Heart right ventricle (tissue), 16 donors: ENCODE measurements at regions not wholly inside any gene's neighbourhood (a gene's known extent, or its start where the extent isn't known, plus 50 kb on each side); places are given as distances from the start of the nearest gene placed in this dataset.

Experiments
- ATAC-seq, 8 donors: fragments of 200-7000 bp; cut with Tn5 transposase; one replicate each; pipeline ENCODE4 v1.9.1; 2020; ENCODE audit warnings: mild to moderate bottlenecking in 8 of 8, moderate library complexity in 8 of 8, moderate number of reproducible peaks in 1 of 8
- DNase-seq, 2 donors: peaks; one replicate each; pipeline ENCODE4 v3.0.0-alpha.2; 2020
- H3K27ac ChIP-seq, 10 donors: fragments of 200-600 bp; sonication (generic) in 2 of 10; one replicate each; pipeline versions ENCODE4 v1.5.0 to v1.8.0; 2020 to 2022; ENCODE audit warnings: mild to moderate bottlenecking in 3 of 10
- H3K27me3 ChIP-seq, 7 donors: fragments of 200-600 bp; one replicate each; pipeline ENCODE4 v1.8.0; 2021 to 2022; ENCODE audit warnings: mild to moderate bottlenecking in 2 of 7
- H3K36me3 ChIP-seq, 9 donors: fragments of 200-600 bp; sonication (generic) in 1 of 9; one replicate each; pipeline versions ENCODE4 v1.5.0 to v1.8.0; 2020 to 2022; ENCODE audit warnings: mild to moderate bottlenecking in 2 of 9
- H3K4me1 ChIP-seq, 9 donors: fragments of 200-600 bp; sonication (generic) in 1 of 9; one replicate each; pipeline versions ENCODE4 v1.5.0 to v1.8.0; 2020 to 2022; ENCODE audit warnings: mild to moderate bottlenecking in 4 of 9
- H3K4me3 ChIP-seq, 10 donors: fragments of 200-600 bp; sonication (generic) in 2 of 10; one replicate each; pipeline versions ENCODE4 v1.5.0 to v1.8.0; 2020 to 2022; ENCODE audit warnings: mild to moderate bottlenecking in 7 of 10, moderate library complexity in 2 of 10
- H3K9me3 ChIP-seq, 11 donors: fragments of 200-600 bp in 10 of 11; sonication (generic) in 2 of 11; one replicate each; pipeline versions ENCODE4 v1.5.0 to v1.8.0; 2013 to 2022; ENCODE audit warnings: mild to moderate bottlenecking in 2 of 11, control low read depth in 1 of 11, moderate library complexity in 1 of 11
- CTCF ChIP-seq, 9 donors: fragments of 200-600 bp; sonication (generic) in 2 of 9; IDR thresholded peaks; one replicate each; pipeline versions ENCODE4 v1.5.0 to v1.8.0; 2021 to 2022; ENCODE audit warnings: antibody characterized with exemption in 9 of 9, mild to moderate bottlenecking in 5 of 9, moderate library complexity in 1 of 9
- WGBS, 2 donors: extraction: QIAGEN DNeasy Blood & Tissue Kit; methylation state at CpG; one replicate each; pipeline ENCODE4 v1.1.7; 2013; ENCODE audit warnings: inconsistent platforms in 1 of 2; 5-methylcytosine and 5-hydroxymethylcytosine counted together
- intact Hi-C, 10 donors: fragments of 100-400 bp; cut with DNase I; formaldehyde crosslinking; loops; one replicate each; pipeline versions ENCODE4 v1.11.1 to v1.14.2; 2022
- donor health status: Arrhythmogenic right ventricular cardiomyopathy.
- donor health status: ischemic (EF 13 %, LVEDD 7.1; RV severe dilation, severe dysfunction).
- donor health status: healthy with polysubstance abuse.
- donor health status: DM: no; HTN: yes; CAD: no.
- donor health status: DM: no; HTN: no; CAD: no.
- donor health status: ischemic (EF 25% LVEDD 6.9; RV normal size, moderate dysfunction).
- donor health status: ischemic (EF 25% LVEDD 5.7; RV mildly dilated, moderate dysfunction).
- donor health status: healthy.
- donor health status: DM: yes; HTN: yes; CAD: no.
- donor health status: Ischemic cardiomyopathy.
- donor health status: ischemic (EF 35%, LVEDD 5.7; RV mildly dilated, moderate dysfunction).
- donor health status: nonischemic (EF 11% LVEDD 7.7; RV severe dilation, severe dysfunction).
- donor health status: DM: yes; HTN: yes; CAD: no.
- donor health status: PGD.
- donor health status: ischemic (EF 29% LVEDD 5.4; RV normal size, mild dysfunction).
- donor health status: nonischemic (EF 23%, LVEDD 6.1; RV moderate dilation, normal function).

- Histone ChIP-seq H3K27ac (no peak overlapping the region), H3K36me3 (no peaks in the 10 kb centered on the region), H3K27me3 (no peaks in the 10 kb centered on the region), H3K4me1 (no peaks in the 10 kb centered on the region), H3K4me3 (no peak overlapping the region), H3K9me3 (peaks cover 0 to 27% (median 0%) of the 10 kb centered on the region in 11 donors)
- DNase-seq (no peak), ATAC-seq (no peak)
- intact Hi-C loops = no loop called here
- no peak for TF ChIP-seq CTCF (IDR thresholded peaks at IDR 0.05)
- WGBS, 2 donors = 27 to 31% methylated on average over 1 of the region's 1 CpG
Observed at GRCh38 chr4:45294464-45294863, 568.1 kb upstream of the GNPDA2 start.

GRCh38 chr4:45293335-45293734 lies 567.0 kb upstream of the GNPDA2 start:
- ATAC-seq (no peak), DNase-seq (no peak)
- Histone ChIP-seq H3K27me3 (no peaks in the 10 kb centered on the region), H3K4me1 (no peaks in the 10 kb centered on the region), H3K27ac (no peak overlapping the region), H3K4me3 (no peak overlapping the region), H3K36me3 (no peaks in the 10 kb centered on the region), H3K9me3 (peaks cover 0 to 20% (median 0%) of the 10 kb centered on the region in 11 donors)
- 79% methylated on average over 6 of the region's 6 CpGs for WGBS, 2 donors
- intact Hi-C loops = no loop called here
- no peak for TF ChIP-seq CTCF (IDR thresholded peaks at IDR 0.05)

- TF ChIP-seq CTCF (IDR thresholded peaks at IDR 0.05) = no peak
- Histone ChIP-seq H3K4me3 (no peak overlapping the region), H3K27me3 (no peaks in the 10 kb centered on the region), H3K4me1 (no peaks in the 10 kb centered on the region), H3K9me3 (peaks cover 0 to 20% (median 0%) of the 10 kb centered on the region in 11 donors), H3K27ac (no peak overlapping the region), H3K36me3 (no peaks in the 10 kb centered on the region)
- intact Hi-C loops = no loop called here
- WGBS, 2 donors = 90 to 91% methylated on average over 4 of the region's 4 CpGs
- no peak for DNase-seq
- ATAC-seq = no peak
Observed at GRCh38 chr4:45292844-45293243, 566.5 kb upstream of the GNPDA2 start.

GRCh38 chr4:45284400-45285085 lies 558.2 kb upstream of the GNPDA2 start:
- DNase-seq (no peak), ATAC-seq (no peak)
- no peak overlapping the region for H3K4me3 ChIP-seq
- H3K27ac ChIP-seq = no peak overlapping the region
- no peaks in the 10 kb centered on the region for H3K27me3 ChIP-seq
- TF ChIP-seq CTCF (IDR thresholded peaks at IDR 0.05) = no peak
- H3K9me3 ChIP-seq = peaks cover 0 to 9% (median 0%) of the 10 kb centered on the region in 11 donors
- no peaks in the 10 kb centered on the region for H3K4me1 ChIP-seq
- intact Hi-C loops = no loop called here
- 81 to 91% methylated on average over 14 of the region's 14 CpGs for WGBS, 2 donors
- H3K36me3 ChIP-seq = no peaks in the 10 kb centered on the region
